PC-9 (cell line): ENCODE measurements at regions not wholly inside any gene's neighbourhood (a gene's known extent, or its start where the extent isn't known, plus 50 kb on each side); places are given as distances from the start of the nearest gene placed in this dataset.

ENCODE experiments used
- EZH2 ChIP-seq: fragments of 200-600 bp; sonication (generic); IDR thresholded peaks from 2 replicates; pipeline ENCODE4 v1.8.0; 2017; ENCODE audit warnings: antibody characterized with exemption, low read depth
- TF ChIP-seq, protein P1 (sequence below): fragments of 200-600 bp; sonication (generic); conservative IDR thresholded peaks from 2 replicates; pipeline ENCODE4 v1.6.1; 2017; ENCODE audit warnings: mixed run types, antibody characterized with exemption, mild to moderate bottlenecking, moderate library complexity

DNA sequence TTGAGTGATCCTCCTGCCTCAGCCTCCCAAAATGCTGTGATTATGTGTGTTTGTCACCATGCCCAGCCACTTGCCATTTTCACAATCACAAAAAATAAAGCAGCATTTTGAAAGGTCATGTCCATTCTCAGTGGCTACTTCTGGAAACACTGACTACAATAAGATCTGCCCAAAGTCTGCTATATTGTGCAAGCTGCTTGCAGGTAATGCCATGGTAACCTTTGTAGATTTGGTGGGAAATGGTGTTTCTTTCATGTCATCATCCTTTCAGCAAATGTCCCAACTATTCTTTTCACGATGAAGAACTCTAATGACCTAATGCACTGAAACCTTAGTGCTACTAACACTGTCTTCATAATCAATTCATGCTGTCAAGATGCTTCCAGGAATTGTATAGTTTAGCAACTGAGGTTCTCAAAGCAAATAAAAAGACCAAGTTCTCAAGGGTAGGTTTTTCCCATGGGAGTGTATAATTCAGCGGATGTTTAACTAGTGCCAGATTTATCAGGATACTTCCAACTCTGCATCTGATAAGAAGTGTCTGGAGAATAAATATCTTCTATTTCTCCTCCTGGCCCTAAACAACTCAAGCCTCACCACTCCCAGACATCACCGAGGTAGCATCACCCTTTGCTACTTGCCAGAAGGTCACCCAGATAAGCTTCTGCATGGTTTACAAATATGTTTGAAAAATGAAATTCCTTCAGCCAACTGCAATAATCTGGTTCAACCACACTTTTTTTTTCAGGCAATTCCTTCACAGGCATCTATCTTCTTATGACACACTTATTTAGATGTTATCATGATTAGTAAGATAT is 132.0 kb upstream of the ZC3H11B start:
- TF ChIP-seq, protein P1, sequence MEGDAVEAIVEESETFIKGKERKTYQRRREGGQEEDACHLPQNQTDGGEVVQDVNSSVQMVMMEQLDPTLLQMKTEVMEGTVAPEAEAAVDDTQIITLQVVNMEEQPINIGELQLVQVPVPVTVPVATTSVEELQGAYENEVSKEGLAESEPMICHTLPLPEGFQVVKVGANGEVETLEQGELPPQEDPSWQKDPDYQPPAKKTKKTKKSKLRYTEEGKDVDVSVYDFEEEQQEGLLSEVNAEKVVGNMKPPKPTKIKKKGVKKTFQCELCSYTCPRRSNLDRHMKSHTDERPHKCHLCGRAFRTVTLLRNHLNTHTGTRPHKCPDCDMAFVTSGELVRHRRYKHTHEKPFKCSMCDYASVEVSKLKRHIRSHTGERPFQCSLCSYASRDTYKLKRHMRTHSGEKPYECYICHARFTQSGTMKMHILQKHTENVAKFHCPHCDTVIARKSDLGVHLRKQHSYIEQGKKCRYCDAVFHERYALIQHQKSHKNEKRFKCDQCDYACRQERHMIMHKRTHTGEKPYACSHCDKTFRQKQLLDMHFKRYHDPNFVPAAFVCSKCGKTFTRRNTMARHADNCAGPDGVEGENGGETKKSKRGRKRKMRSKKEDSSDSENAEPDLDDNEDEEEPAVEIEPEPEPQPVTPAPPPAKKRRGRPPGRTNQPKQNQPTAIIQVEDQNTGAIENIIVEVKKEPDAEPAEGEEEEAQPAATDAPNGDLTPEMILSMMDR, result no peak
- TF ChIP-seq EZH2, result no peak
